HepG2 (cell line): ENCODE measurements at regions not wholly inside any gene's neighbourhood (a gene's known extent, or its start where the extent isn't known, plus 50 kb on each side); places are given as distances from the start of the nearest gene placed in this dataset.
A peak's percentile ranks its signal among the peaks of the same experiment; 100 is the strongest.

ENCODE experiments used
- ATAC-seq: fragments of 200-7000 bp; cut with Tn5 transposase; 3 replicates; pipeline ENCODE4 v1.9.1; 2020; ENCODE audit warnings: mild to moderate bottlenecking, moderate library complexity
- BruUV-seq: library from RNA; stranded (reverse); fragments of 400-500 nt; replicated peaks from 2 replicates; lab custom pipeline; 2021; lab: Mats Ljungman, UMichigan
- CTCF ChIA-PET: fragments of 300-600 bp; formaldehyde crosslinking; extraction: SDS; loops from one replicate; lab custom pipeline; 2021; ENCODE audit warnings: low total read pairs, inconsistent platforms, low intra/inter-chr PET ratio; lab: Yijun Ruan, JAX
- POLR2A ChIA-PET: fragments of 350-600 bp; sonication (Branson Sonifier 250); formaldehyde crosslinking; loops from one replicate; lab custom pipeline; 2020; ENCODE audit warnings: antibody characterized with exemption, inconsistent platforms; lab: Yijun Ruan, JAX
- DNase-seq: peaks from one replicate; pipeline ENCODE4 v3.0.0-alpha.2; 2015; ENCODE audit warnings: low spot score
- FAIRE-seq: peaks from 3 replicates; lab custom pipeline; 2011; peaks lifted over from hg19 to GRCh38; lab: Jason Lieb, UNC
- H2AFZ ChIP-seq: one replicate; pipeline ENCODE4 v1.6.1; 2011; ENCODE audit warnings: low read length, inconsistent platforms
- H3K27ac ChIP-seq: fragments of 300-600 bp; 3 replicates; pipeline ENCODE4 v1.8.0; 2011; ENCODE audit warnings: mixed run types, mild to moderate bottlenecking, mixed read lengths, low read length, inconsistent platforms; ENCODE audit not compliant: insufficient read depth; ENCODE audit errors: extremely low read length
- H3K27me3 ChIP-seq, 2 experiments: fragments of 200-600 bp in 1 of 2; 2 replicates in 1 of 2; 3 replicates in 1 of 2; pipeline versions ENCODE4 v1.6.0 to v1.8.0; 2011; ENCODE audit warnings: low read length in 2 of 2, mild to moderate bottlenecking in 2 of 2, moderate library complexity in 2 of 2, inconsistent platforms in 1 of 2; ENCODE audit not compliant: insufficient read depth in 2 of 2, control insufficient read depth in 1 of 2
- H3K36me3 ChIP-seq, 2 experiments: fragments of 200-600 bp in 1 of 2; replicated peaks in 1 of 2; 2 replicates in 1 of 2; 3 replicates in 1 of 2; pipeline versions ENCODE4 v1.5.1 to v1.8.0; 2011; ENCODE audit warnings: low read length in 2 of 2, inconsistent platforms in 1 of 2; ENCODE audit not compliant: insufficient read depth in 2 of 2, control insufficient read depth in 1 of 2
- H3K4me1 ChIP-seq: 2 replicates; pipeline ENCODE4 v1.5.1; 2012; ENCODE audit warnings: low read length, inconsistent platforms; ENCODE audit not compliant: insufficient read depth
- H3K4me2 ChIP-seq: 2 replicates; pipeline ENCODE4 v1.6.0; 2011; ENCODE audit warnings: low read depth, low read length, inconsistent platforms
- H3K4me3 ChIP-seq, 3 experiments: fragments of 200-600 bp in 1 of 3; sonication (generic), shearing (Covaris generic) in 1 of 3; replicated peaks in 1 of 3; 2 replicates each; pipeline ENCODE4 v1.5.1; 2011 to 2016; ENCODE audit warnings: low read length in 3 of 3, inconsistent platforms in 2 of 3, low read depth in 2 of 3, mild to moderate bottlenecking in 2 of 3, control low read depth in 1 of 3, mixed read lengths in 1 of 3; ENCODE audit not compliant: insufficient read depth in 1 of 3
- H3K79me2 ChIP-seq: one replicate; pipeline ENCODE4 v1.6.1; 2011; ENCODE audit warnings: low read length, inconsistent platforms; ENCODE audit not compliant: insufficient read depth
- H3K9ac ChIP-seq: 2 replicates; pipeline ENCODE4 v1.6.0; 2011; ENCODE audit warnings: mild to moderate bottlenecking, low read depth, low read length, inconsistent platforms; ENCODE audit not compliant: insufficient read depth
- H3K9me3 ChIP-seq: 2 replicates; pipeline ENCODE4 v1.5.1; 2012; ENCODE audit warnings: mild to moderate bottlenecking, low read length
- H4K20me1 ChIP-seq: 2 replicates; pipeline ENCODE4 v1.6.0; 2011; ENCODE audit warnings: inconsistent platforms, mild to moderate bottlenecking, low read length, moderate library complexity; ENCODE audit not compliant: insufficient read depth
- NFIC ChIP-seq: IDR thresholded peaks from 2 replicates; pipeline ENCODE4 v1.6.1; 2012; ENCODE audit warnings: mild to moderate bottlenecking, low read length, inconsistent platforms
- XRCC5 ChIP-seq: fragments of 200-400 bp; formaldehyde crosslinking; optimal IDR thresholded peaks from 2 replicates; pipeline ENCODE3; 2017; ENCODE audit warnings: mild to moderate bottlenecking, low read length
- ZMYM4 ChIP-seq: sonication (generic); formaldehyde crosslinking; IDR thresholded peaks from 2 replicates; pipeline ENCODE4 v1.8.1; 2023; ENCODE audit warnings: mild to moderate bottlenecking, missing genetic modification reagents
- ZNF615 ChIP-seq: sonication (generic); formaldehyde crosslinking; IDR thresholded peaks from 2 replicates; pipeline ENCODE4 v1.5.0; 2020; ENCODE audit warnings: mild to moderate bottlenecking, missing genetic modification reagents, borderline replicate concordance
- ZNF768 ChIP-seq: sonication (generic); formaldehyde crosslinking; IDR thresholded peaks from 2 replicates; pipeline ENCODE4 v1.4.0; 2020; ENCODE audit warnings: missing genetic modification reagents
- WGBS: methylation state at CpG from one replicate; pipeline ENCODE4 v1.1.6; 2017; ENCODE audit warnings: low lambda C conversion rate; 5-methylcytosine and 5-hydroxymethylcytosine counted together
- in situ Hi-C: cut with HindIII; loops from 2 replicates; pipeline ENCODE4 v1.10.0; 2017; ENCODE audit warnings: low pct_unique_long_range_greater_than_20kb; ENCODE audit not compliant: extremely low pct_ligation_motif_present
- intact Hi-C: fragments of 100-400 bp; cut with micrococcal nuclease; formaldehyde crosslinking; loops from one replicate; pipeline ENCODE4 v1.10.0; 2022; ENCODE audit not compliant: unreplicated experiment
- TF ChIP-seq, protein P1 (sequence below): sonication (generic); formaldehyde crosslinking; conservative IDR thresholded peaks from 2 replicates; pipeline ENCODE4 v1.8.0; 2022; ENCODE audit warnings: low read depth, missing genetic modification reagents
- TF ChIP-seq, protein P2 (sequence below): sonication (generic); formaldehyde crosslinking; IDR thresholded peaks from 2 replicates; pipeline ENCODE4 v1.8.1; 2022; ENCODE audit warnings: mild to moderate bottlenecking, missing genetic modification reagents
- TF ChIP-seq, protein P3 (sequence below): sonication (generic); formaldehyde crosslinking; IDR thresholded peaks from 2 replicates; pipeline ENCODE4 v1.5.0; 2020; ENCODE audit warnings: missing genetic modification reagents, mild to moderate bottlenecking, borderline replicate concordance
- TF ChIP-seq, protein P4 (sequence below): sonication (generic); formaldehyde crosslinking; conservative IDR thresholded peaks from 2 replicates; pipeline ENCODE4 v1.4.0; 2020; ENCODE audit warnings: missing genetic modification reagents

DNA sequence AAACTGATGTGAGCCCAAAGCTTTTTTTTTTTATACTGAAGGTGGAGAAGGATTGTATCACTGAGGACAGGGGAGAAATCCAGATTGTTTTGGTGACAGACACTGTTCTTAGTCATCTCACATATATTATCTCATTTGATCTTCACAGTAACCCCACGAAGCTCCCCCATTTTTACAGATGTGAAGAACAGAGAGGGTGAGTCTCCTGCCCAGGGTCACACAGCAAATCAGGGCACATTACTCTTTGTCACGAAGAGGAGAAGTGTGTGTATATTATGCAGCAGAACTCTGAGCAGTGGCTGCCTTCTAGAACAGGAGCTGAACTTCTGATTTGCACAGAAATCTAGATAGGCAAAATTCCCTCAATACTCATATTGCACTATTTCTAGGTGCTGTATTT is 504.3 kb downstream of the XYLT1 start:
- no TSS peak for BruUV-seq
- ATAC-seq (no peak), FAIRE-seq (no peak), DNase-seq (no peak)
- no peaks in the 10 kb centered on the region for H3K27me3 ChIP-seq
- H3K27ac ChIP-seq: no peak overlapping the region
- WGBS: 4% methylated on average over 2 of the region's 2 CpGs
- H3K9ac ChIP-seq: no peak overlapping the region
- no peak overlapping the region for H3K4me3 ChIP-seq
- H3K4me2 ChIP-seq: no peak overlapping the region
- in situ Hi-C loops: no loop called here
- ChIA-PET POLR2A (no interaction called here), CTCF (no interaction called here)
- intact Hi-C loops: no loop called here
- no peaks in the 10 kb centered on the region for H3K9me3 ChIP-seq
- H2AFZ ChIP-seq: no peak overlapping the region
- no peaks in the 10 kb centered on the region for H4K20me1 ChIP-seq
- H3K4me1 ChIP-seq: no peaks in the 10 kb centered on the region
- no peaks in the 10 kb centered on the region for H3K36me3 ChIP-seq
- TF ChIP-seq XRCC5: no peak
- TF ChIP-seq, protein P1, sequence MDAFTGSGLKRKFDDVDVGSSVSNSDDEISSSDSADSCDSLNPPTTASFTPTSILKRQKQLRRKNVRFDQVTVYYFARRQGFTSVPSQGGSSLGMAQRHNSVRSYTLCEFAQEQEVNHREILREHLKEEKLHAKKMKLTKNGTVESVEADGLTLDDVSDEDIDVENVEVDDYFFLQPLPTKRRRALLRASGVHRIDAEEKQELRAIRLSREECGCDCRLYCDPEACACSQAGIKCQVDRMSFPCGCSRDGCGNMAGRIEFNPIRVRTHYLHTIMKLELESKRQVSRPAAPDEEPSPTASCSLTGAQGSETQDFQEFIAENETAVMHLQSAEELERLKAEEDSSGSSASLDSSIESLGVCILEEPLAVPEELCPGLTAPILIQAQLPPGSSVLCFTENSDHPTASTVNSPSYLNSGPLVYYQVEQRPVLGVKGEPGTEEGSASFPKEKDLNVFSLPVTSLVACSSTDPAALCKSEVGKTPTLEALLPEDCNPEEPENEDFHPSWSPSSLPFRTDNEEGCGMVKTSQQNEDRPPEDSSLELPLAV: no peak
- TF ChIP-seq ZNF768 (CRISPR knock-in tag): peak; percentile 43; the same call in 1 of the 2 replicates
- H3K79me2 ChIP-seq: no peaks in the 10 kb centered on the region

DNA sequence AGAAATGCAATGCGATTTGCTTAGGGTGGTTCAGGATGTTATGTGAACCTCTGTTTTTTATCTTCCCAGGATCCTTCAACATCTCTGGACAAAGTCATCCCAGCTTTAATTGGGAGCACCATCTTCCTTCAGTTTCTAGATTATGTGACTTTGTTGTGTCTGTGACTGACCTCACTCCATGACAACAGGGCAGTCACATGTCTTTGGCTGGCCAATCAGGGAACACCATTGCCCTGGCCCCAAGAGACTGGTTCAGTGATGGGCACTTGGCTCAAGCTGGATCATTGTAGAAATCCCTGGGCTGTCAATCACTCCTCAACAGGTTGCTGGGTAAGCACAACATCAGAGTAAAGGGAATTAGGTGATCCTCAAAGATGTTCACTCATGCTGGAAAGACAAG is 499.7 kb downstream of the XYLT1 start:
- Histone ChIP-seq H2AFZ (no peak overlapping the region), H3K4me1 (no peaks in the 10 kb centered on the region), H3K9me3 (no peaks in the 10 kb centered on the region), H3K4me2 (no peak overlapping the region), H4K20me1 (no peaks in the 10 kb centered on the region), H3K79me2 (no peaks in the 10 kb centered on the region), H3K9ac (no peak overlapping the region), H3K27me3 (no peaks in the 10 kb centered on the region), H3K27ac (no peak overlapping the region), H3K36me3 (no peaks in the 10 kb centered on the region), H3K4me3 (no peak overlapping the region)
- CTCF ChIA-PET: no interaction called here
- intact Hi-C loops: no loop called here
- ATAC-seq (no peak), FAIRE-seq (no peak), DNase-seq (no peak)
- BruUV-seq: no TSS peak
- WGBS: 97% methylated on average over 1 of the region's 1 CpG
- in situ Hi-C loops: no loop called here
- POLR2A ChIA-PET: no interaction called here
- TF ChIP-seq ZNF615 (CRISPR knock-in tag) (no peak), NFIC (no peak), ZMYM4 (CRISPR knock-in tag) (no peak)
- TF ChIP-seq, protein P2, sequence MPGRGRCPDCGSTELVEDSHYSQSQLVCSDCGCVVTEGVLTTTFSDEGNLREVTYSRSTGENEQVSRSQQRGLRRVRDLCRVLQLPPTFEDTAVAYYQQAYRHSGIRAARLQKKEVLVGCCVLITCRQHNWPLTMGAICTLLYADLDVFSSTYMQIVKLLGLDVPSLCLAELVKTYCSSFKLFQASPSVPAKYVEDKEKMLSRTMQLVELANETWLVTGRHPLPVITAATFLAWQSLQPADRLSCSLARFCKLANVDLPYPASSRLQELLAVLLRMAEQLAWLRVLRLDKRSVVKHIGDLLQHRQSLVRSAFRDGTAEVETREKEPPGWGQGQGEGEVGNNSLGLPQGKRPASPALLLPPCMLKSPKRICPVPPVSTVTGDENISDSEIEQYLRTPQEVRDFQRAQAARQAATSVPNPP (CRISPR knock-in tag): no peak
- TF ChIP-seq, protein P3, sequence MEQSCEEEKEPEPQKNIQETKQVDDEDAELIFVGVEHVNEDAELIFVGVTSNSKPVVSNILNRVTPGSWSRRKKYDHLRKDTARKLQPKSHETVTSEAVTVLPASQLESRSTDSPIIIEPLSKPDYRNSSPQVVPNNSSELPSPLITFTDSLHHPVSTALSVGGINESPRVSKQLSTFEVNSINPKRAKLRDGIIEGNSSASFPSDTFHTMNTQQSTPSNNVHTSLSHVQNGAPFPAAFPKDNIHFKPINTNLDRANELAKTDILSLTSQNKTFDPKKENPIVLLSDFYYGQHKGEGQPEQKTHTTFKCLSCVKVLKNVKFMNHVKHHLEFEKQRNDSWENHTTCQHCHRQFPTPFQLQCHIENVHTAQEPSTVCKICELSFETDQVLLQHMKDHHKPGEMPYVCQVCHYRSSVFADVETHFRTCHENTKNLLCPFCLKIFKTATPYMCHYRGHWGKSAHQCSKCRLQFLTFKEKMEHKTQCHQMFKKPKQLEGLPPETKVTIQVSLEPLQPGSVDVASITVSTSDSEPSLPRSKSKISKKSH: no peak
- TF ChIP-seq, protein P4, sequence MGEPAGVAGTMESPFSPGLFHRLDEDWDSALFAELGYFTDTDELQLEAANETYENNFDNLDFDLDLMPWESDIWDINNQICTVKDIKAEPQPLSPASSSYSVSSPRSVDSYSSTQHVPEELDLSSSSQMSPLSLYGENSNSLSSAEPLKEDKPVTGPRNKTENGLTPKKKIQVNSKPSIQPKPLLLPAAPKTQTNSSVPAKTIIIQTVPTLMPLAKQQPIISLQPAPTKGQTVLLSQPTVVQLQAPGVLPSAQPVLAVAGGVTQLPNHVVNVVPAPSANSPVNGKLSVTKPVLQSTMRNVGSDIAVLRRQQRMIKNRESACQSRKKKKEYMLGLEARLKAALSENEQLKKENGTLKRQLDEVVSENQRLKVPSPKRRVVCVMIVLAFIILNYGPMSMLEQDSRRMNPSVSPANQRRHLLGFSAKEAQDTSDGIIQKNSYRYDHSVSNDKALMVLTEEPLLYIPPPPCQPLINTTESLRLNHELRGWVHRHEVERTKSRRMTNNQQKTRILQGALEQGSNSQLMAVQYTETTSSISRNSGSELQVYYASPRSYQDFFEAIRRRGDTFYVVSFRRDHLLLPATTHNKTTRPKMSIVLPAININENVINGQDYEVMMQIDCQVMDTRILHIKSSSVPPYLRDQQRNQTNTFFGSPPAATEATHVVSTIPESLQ (CRISPR knock-in tag): no peak
